Stomach (tissue), 4 donors: ENCODE measurements at regions not wholly inside any gene's neighbourhood (a gene's known extent, or its start where the extent isn't known, plus 50 kb on each side); places are given as distances from the start of the nearest gene placed in this dataset.

Source experiments
- CTCF ChIP-seq, 7 experiments: fragments of 450-650 bp in 4 of 7; fragments of 200-600 bp in 3 of 7; sonication (generic) in 3 of 7; IDR thresholded peaks; one replicate each; pipeline ENCODE4 v1.5.1; 2016 to 2019; ENCODE audit warnings: antibody characterized with exemption in 7 of 7, control low read depth in 2 of 7, mild to moderate bottlenecking in 1 of 7
- EP300 ChIP-seq: sonication (generic); formaldehyde crosslinking; IDR thresholded peaks from one replicate; pipeline ENCODE4 v1.6.1; 2017; ENCODE audit warnings: antibody characterized with exemption
- POLR2A ChIP-seq, 4 donors: fragments of 450-650 bp; IDR thresholded peaks; one replicate each; pipeline ENCODE4 v1.6.1; 2016; ENCODE audit warnings: antibody characterized with exemption in 4 of 4, control low read depth in 2 of 4, mild to moderate bottlenecking in 1 of 4, moderate library complexity in 1 of 4
- POLR2AphosphoS5 ChIP-seq, 3 donors: sonication (generic); formaldehyde crosslinking; IDR thresholded peaks; one replicate each; pipeline ENCODE4 v1.6.1; 2016; ENCODE audit warnings: antibody characterized with exemption in 3 of 3

DNA sequence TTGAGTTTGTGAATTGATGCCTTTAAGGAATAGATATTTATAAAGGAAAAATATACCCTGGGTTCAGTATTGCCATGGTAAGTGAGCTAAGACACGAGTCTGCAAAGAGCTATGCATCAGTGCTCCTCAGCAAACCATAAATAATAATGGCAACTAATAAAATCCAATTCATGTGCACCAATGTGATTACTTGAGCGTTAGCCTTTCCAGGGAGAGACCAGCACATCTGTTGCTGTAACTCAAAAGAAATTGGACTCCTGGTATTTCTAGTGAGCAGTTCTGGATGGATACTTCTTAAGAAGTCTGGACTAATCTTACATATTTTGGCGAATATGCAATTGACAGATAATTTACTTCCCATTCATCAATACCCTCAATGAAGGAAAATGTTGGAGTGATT, 373.3 kb downstream of the ARHGEF28 start:
- TF ChIP-seq CTCF (IDR thresholded peaks at IDR 0.05) (no peak), POLR2AphosphoS5 (IDR thresholded peaks at IDR 0.05) (no peak), EP300 (no peak), POLR2A (IDR thresholded peaks at IDR 0.05) (no peak)
